ENCODE measurements at regions not wholly inside any gene's neighbourhood (a gene's known extent, or its start where the extent isn't known, plus 50 kb on each side); places are given as distances from the start of the nearest gene placed in this dataset.

DNA sequence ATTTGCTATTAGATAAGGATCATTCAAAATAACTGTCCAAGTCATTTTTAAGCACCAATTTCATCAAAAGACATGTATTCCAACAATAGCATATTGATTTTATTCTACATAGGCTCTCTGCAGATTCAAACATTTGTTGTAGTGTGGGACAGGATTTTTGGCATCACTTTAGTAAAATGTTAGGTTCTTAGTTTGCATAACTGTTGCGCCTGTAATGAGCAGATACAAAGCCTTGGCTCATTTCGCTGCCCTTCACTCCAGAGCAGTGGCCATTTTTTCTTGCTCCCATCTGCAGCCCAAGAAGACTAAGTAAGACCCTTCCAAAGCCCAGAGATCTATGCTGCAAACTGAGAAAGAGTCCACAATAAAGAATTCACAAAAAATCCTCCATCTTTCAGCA lies 446.0 kb upstream of the MPDZ start:
- H3K9me3 Mint-ChIP-seq, result peaks cover 2% of the 10 kb centered on the region
- H3K4me1 Mint-ChIP-seq, result no peaks in the 10 kb centered on the region
- no peaks in the 10 kb centered on the region for H3K36me3 Mint-ChIP-seq
- H3K4me3 Mint-ChIP-seq, result no peak overlapping the region
- H3K27me3 Mint-ChIP-seq, result no peaks in the 10 kb centered on the region
- ATAC-seq, result no peak
- H3K27ac Mint-ChIP-seq, result no peak overlapping the region

DNA sequence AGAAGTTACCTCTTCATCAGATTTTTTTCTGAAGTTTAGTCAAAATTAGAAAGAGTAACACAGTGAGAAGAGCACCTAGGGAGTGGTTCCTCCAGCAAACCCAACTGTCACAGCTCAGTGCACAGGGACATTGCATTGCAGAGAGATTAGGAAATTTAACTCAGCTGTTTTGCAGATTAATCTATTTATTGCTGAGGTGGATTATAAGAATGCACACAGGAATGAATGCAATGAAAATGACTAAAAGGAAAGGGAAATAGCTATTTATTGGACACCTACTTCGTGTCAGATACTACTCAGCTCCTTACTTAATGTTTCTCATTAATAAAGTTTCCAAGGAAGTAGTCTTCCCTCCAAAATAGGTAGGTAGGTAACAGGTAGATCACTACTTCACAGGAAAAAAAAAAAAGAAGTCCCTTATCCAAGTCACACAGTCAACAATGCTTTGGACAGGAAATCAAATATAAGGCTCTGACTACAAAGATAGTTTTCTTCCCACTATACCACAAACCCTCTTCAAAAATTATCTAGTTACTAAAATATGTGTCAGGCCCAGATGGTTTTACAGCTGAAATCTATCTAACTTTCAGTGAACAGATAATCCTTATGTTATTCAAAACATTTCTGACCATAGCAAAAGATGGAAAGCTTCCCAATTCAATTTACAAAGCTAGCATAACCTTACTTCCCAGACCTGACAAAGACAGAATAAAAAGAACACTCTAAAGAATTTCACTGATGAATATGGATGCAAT lies 442.2 kb upstream of the MPDZ start:
- Mint-ChIP-seq H3K9me3 (no peaks in the 10 kb centered on the region), H3K4me3 (no peak overlapping the region), H3K36me3 (no peaks in the 10 kb centered on the region), H3K27me3 (no peaks in the 10 kb centered on the region), H3K27ac (no peak overlapping the region), H3K4me1 (no peaks in the 10 kb centered on the region)
- no peak for ATAC-seq

DNA sequence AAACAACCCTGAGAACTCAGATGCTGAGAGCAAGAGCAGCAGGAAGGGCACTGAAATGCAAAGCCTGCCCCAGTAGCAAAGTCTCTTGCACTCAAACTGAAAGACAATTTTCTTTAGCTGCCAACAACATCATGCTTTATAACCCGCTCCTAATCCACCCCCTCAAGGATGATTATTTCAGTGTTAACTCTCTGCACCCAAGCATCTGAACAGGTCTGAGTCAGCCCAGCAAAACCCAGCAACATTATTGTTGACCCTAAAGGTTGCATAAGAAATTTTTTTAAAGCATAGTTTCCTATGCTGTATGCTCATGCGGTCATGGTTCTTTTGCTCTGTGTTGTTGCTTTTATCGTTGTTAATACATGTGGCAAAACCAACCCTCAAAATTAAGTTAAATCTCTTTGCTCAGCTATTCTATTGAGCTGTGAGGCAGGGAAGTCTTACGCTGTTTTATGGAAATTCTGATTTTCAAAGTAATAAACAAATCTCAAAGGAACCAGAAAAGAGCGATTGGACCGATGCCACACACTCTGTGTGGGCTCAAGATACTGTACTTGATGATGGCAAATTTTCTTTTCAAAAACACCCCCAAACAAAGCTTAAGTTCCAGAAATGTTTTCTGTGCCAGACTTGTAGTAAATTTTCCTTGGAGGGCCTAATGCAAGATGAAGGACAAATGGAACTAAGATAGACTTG lies 440.6 kb upstream of the MPDZ start:
- ATAC-seq, result no peak
- no peak overlapping the region for H3K4me3 Mint-ChIP-seq
- H3K4me1 Mint-ChIP-seq, result no peaks in the 10 kb centered on the region
- H3K27me3 Mint-ChIP-seq, result no peaks in the 10 kb centered on the region
- no peaks in the 10 kb centered on the region for H3K36me3 Mint-ChIP-seq
- no peaks in the 10 kb centered on the region for H3K9me3 Mint-ChIP-seq
- no peak overlapping the region for H3K27ac Mint-ChIP-seq

DNA sequence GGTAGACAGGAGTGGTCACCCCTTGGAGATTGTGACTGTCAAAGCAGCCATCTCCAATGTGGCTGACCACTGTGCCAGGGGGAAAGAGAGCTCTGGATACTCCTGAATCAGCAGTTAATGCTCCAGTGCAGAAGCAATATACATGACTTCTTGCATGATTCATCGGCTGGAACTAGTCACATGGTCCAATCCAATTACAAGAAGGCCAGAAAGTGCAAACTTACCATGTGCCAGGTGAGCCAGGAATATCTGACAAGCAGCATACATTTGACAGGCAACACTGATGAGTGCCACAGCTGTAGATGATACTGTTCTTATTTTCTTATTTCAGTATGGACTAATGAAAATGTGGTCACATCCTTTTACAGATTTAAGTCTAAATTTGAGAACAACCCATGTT lies 440.0 kb upstream of the MPDZ start:
- no peak overlapping the region for H3K4me3 Mint-ChIP-seq
- no peaks in the 10 kb centered on the region for H3K27me3 Mint-ChIP-seq

DNA sequence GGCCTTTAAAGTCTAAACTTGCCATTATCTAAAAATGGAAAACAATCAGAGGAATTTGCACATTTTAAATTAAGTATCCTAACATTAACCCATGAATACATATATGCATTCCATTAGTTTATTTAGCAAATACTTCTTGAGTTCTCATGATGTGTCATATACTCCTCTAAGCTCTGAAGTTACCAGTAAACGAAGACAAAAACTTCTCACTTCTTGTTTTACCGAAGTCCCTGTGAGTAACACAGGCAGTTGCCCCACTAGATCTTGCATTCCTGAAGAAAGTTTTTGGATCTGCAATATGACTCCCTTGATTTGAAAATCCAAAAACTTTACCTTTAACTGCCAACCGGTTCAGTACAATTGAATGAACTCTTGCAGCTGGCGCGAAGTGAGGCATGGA lies 439.0 kb upstream of the MPDZ start:
- no peak for ATAC-seq
- H3K27ac Mint-ChIP-seq, result no peak overlapping the region
- H3K9me3 Mint-ChIP-seq, result no peaks in the 10 kb centered on the region
- H3K27me3 Mint-ChIP-seq, result no peaks in the 10 kb centered on the region
- H3K4me3 Mint-ChIP-seq, result no peak overlapping the region
- H3K4me1 Mint-ChIP-seq, result no peaks in the 10 kb centered on the region
- H3K36me3 Mint-ChIP-seq, result no peaks in the 10 kb centered on the region

More for the DNA sequence above, 440.0 kb upstream of the MPDZ start:
- H3K9me3 Mint-ChIP-seq, result no peaks in the 10 kb centered on the region
- no peak for ATAC-seq
- H3K4me1 Mint-ChIP-seq, result no peaks in the 10 kb centered on the region
- H3K27ac Mint-ChIP-seq, result no peak overlapping the region
- no peaks in the 10 kb centered on the region for H3K36me3 Mint-ChIP-seq

GRCh38 chr9:13718086-13718485 lies 438.6 kb upstream of the MPDZ start:
- no peaks in the 10 kb centered on the region for H3K9me3 Mint-ChIP-seq
- no peaks in the 10 kb centered on the region for H3K36me3 Mint-ChIP-seq
- H3K4me1 Mint-ChIP-seq, result no peaks in the 10 kb centered on the region
- no peak overlapping the region for H3K4me3 Mint-ChIP-seq
- no peak overlapping the region for H3K27ac Mint-ChIP-seq
- ATAC-seq, result no peak
- no peaks in the 10 kb centered on the region for H3K27me3 Mint-ChIP-seq

GRCh38 chr9:13717322-13718054 lies 438.0 kb upstream of the MPDZ start:
- Mint-ChIP-seq H3K36me3 (no peaks in the 10 kb centered on the region), H3K4me1 (no peaks in the 10 kb centered on the region), H3K27me3 (no peaks in the 10 kb centered on the region), H3K9me3 (no peaks in the 10 kb centered on the region), H3K4me3 (no peak overlapping the region), H3K27ac (no peak overlapping the region)
- ATAC-seq, result no peak

GRCh38 chr9:13716601-13717321 lies 437.3 kb upstream of the MPDZ start:
- no peak for ATAC-seq
- no peak overlapping the region for H3K4me3 Mint-ChIP-seq
- no peaks in the 10 kb centered on the region for H3K9me3 Mint-ChIP-seq
- H3K36me3 Mint-ChIP-seq, result no peaks in the 10 kb centered on the region
- H3K27ac Mint-ChIP-seq, result no peak overlapping the region
- H3K4me1 Mint-ChIP-seq, result no peaks in the 10 kb centered on the region
- no peaks in the 10 kb centered on the region for H3K27me3 Mint-ChIP-seq

DNA sequence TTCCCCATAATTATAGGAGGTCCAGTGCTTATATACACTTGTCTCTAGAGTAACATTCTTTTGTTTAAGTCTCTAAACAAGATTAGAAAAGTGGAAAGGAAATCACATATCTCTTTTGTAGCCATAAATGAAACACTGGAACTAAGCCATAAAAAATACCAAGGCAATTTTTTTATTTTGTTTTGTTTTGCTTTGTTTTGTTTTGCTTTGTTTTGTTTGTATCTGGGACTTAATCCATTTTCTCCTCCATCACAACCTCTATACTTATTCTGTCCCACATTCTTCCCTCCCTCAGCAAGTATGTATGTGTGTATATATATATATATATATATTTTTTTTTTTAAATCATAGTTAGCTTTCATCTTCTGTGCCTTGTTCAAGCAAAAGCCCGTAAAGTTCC lies 436.6 kb upstream of the MPDZ start:
- Mint-ChIP-seq H3K9me3 (no peaks in the 10 kb centered on the region), H3K4me3 (no peak overlapping the region), H3K36me3 (no peaks in the 10 kb centered on the region), H3K27me3 (no peaks in the 10 kb centered on the region), H3K4me1 (no peaks in the 10 kb centered on the region), H3K27ac (no peak overlapping the region)
- no peak for ATAC-seq

GRCh38 chr9:13715430-13715829 lies 435.9 kb upstream of the MPDZ start:
- Mint-ChIP-seq H3K27ac (no peak overlapping the region), H3K36me3 (no peaks in the 10 kb centered on the region), H3K27me3 (no peaks in the 10 kb centered on the region), H3K4me3 (no peak overlapping the region), H3K9me3 (no peaks in the 10 kb centered on the region), H3K4me1 (no peaks in the 10 kb centered on the region)
- ATAC-seq, result no peak

DNA sequence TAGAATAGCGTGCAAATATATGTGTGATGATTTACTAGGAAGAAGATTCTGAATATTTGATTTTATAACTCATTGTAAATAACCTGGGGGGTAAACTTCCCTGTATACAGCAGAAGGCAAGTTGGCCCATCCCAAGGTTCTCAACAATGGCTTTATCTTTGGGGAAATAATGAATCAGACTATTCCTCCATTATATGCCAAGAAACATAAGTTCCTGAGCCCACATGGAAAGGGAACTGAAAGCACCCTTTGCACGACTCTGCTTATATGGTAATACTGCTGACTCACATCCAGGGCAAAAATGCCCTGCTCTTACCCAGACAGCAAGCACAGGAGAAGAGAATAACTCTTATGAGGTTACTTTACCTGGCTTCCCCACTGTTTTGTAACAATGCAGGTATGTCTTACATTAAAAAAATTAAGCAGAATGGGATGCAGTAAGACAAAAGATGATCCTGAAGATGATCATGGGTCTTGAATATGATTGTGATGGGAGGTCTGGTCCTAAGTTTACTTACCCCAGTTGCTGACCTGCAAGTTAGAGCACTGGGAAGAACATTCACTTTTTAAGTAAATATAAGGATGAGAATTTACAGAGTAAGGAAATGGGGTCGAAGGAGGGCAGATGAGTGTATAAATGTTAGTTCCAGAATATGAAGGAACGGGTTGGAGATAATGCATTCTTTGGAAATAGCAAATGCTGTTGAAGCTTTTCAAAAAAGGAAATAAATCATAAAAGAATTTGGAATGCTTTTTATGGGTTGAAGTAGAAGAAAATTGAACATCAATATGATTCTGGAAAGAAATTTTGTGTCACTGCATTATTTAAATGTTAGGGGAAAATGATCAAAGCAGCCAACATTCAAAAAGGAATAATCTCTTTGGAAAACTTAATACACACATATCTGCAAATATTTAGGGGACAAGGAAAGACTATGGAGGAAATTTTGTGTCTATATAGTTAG lies 428.4 kb upstream of the MPDZ start:
- Mint-ChIP-seq H3K27ac (no peak overlapping the region), H3K36me3 (no peaks in the 10 kb centered on the region), H3K4me1 (no peaks in the 10 kb centered on the region), H3K4me3 (no peak overlapping the region), H3K27me3 (no peaks in the 10 kb centered on the region), H3K9me3 (peaks cover 6% of the 10 kb centered on the region)
- no peak for ATAC-seq

DNA sequence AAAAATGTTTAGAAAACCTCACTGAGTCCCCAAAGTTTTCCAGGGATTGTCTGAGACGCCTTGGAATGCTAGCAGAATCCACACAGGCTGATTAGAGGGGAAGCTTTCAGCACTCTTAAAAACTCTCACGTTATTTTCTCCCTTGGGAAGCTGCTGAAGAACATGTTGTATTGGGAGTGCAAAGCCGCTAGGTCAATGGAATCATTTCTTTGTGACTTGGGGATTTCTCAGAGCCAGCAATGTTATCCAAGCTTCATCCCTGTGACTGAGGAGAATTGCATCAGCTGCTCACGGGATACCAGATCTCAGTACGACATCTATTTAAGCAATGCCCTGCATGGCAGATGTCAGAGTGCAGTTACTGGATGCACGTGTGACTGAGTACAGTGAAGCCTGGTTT lies 426.4 kb upstream of the MPDZ start:
- H3K9me3 Mint-ChIP-seq, result peaks cover 6% of the 10 kb centered on the region
- H3K4me3 Mint-ChIP-seq, result no peak overlapping the region
- H3K4me1 Mint-ChIP-seq, result no peaks in the 10 kb centered on the region
- H3K27ac Mint-ChIP-seq, result no peak overlapping the region
- H3K36me3 Mint-ChIP-seq, result no peaks in the 10 kb centered on the region
- H3K27me3 Mint-ChIP-seq, result no peaks in the 10 kb centered on the region
- no peak for ATAC-seq

DNA sequence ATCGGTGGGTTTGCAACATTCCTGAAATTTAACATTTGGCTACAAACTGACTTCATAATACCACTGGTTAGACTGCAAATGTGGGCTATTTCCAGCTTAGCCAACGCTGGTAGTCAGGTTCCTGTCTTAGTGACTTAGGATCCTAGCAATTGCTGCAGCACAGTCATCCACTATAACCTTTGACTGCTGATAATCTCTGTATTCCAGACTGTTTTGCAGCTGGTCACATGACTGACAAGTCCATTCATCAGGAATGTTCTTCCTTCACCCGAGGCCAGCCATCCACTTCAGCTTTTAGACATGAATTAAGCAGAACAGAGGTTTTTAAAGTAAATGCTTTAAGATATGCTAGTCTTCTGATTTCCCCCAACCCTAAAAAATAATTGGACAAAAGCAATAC lies 425.9 kb upstream of the MPDZ start:
- no peaks in the 10 kb centered on the region for H3K4me1 Mint-ChIP-seq
- no peak for ATAC-seq

DNA sequence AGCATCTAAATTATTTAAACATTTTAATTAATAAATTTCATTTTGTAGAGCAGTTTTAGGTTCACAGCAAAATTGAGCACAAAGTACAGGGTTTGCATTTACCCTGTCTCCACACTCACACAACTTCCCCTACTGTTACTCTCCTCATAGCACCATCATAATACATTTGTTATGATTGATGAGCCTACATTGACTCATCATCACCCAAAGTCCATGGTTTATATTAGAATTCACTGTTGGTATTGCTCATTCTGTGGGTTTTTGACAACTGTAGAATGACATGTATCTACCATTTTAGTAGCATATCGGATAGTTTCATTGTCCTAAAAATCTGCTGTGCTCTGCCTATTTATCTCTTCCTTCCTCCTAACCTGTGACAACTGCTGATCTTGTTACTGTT lies 411.1 kb upstream of the MPDZ start:
- Mint-ChIP-seq H3K9me3 (peaks cover 4% of the 10 kb centered on the region), H3K36me3 (no peaks in the 10 kb centered on the region)

More for the DNA sequence above, 425.9 kb upstream of the MPDZ start:
- Mint-ChIP-seq H3K4me3 (no peak overlapping the region), H3K27me3 (no peaks in the 10 kb centered on the region), H3K9me3 (peaks cover 6% of the 10 kb centered on the region), H3K27ac (no peak overlapping the region), H3K36me3 (no peaks in the 10 kb centered on the region)

More for the DNA sequence above, 411.1 kb upstream of the MPDZ start:
- no peak overlapping the region for H3K27ac Mint-ChIP-seq
- no peak for ATAC-seq
- H3K4me1 Mint-ChIP-seq, result no peaks in the 10 kb centered on the region
- H3K4me3 Mint-ChIP-seq, result no peak overlapping the region
- no peaks in the 10 kb centered on the region for H3K27me3 Mint-ChIP-seq
